IPS-20b (cell line): ENCODE measurements at regions not wholly inside any gene's neighbourhood (a gene's known extent, or its start where the extent isn't known, plus 50 kb on each side); places are given as distances from the start of the nearest gene placed in this dataset.

Experiments used
- H3K27ac ChIP-seq: one replicate; pipeline ENCODE4 v1.5.1; 2013; ENCODE audit warnings: low read length
- H3K27me3 ChIP-seq: 2 replicates; pipeline ENCODE4 v1.6.1; 2013; ENCODE audit warnings: mild to moderate bottlenecking, low read length, inconsistent platforms; ENCODE audit not compliant: insufficient read depth
- H3K36me3 ChIP-seq: 2 replicates; pipeline ENCODE4 v1.6.1; 2013; ENCODE audit warnings: low read depth, mild to moderate bottlenecking, inconsistent platforms, low read length, moderate library complexity; ENCODE audit not compliant: insufficient read depth
- H3K4me1 ChIP-seq: 2 replicates; pipeline ENCODE4 v1.6.1; 2013; ENCODE audit warnings: mild to moderate bottlenecking, control low read depth, inconsistent platforms, low read length, moderate library complexity; ENCODE audit not compliant: insufficient read depth
- H3K4me3 ChIP-seq: 2 replicates; pipeline ENCODE4 v1.5.1; 2013; ENCODE audit warnings: mild to moderate bottlenecking, low read length, inconsistent platforms
- H3K9ac ChIP-seq: 2 replicates; pipeline ENCODE4 v1.6.1; 2013; ENCODE audit warnings: low read depth, mild to moderate bottlenecking, inconsistent platforms, low read length, moderate library complexity
- H3K9me3 ChIP-seq: 2 replicates; pipeline ENCODE4 v1.6.1; 2013; ENCODE audit warnings: mild to moderate bottlenecking, low read depth, low read length, inconsistent platforms; ENCODE audit not compliant: insufficient read depth

GRCh38 chr2:15760232-15760910 is 168.7 kb downstream of the DDX1 start:
- no peaks in the 10 kb centered on the region for H3K4me1 ChIP-seq

DNA sequence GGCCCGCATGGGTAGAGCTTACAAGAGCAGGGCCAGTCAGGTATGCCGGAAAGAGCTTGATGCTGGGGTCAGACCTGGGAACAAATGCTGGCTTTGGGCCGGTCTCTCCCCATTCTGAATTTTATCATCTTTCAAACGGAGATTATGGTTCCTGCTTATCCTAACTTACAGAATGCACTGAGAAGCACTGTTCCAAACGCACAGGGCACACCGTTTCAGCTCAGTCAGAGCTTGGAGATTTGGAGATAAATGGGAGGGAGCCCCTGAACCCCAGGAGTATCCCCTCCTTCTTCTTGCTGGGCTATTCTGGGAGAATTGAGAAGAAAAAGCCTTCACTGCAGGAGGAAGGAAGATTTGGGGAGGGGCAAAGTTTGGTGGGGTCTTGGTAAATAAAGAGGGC is 169.4 kb downstream of the DDX1 start:
- no peak overlapping the region for H3K27ac ChIP-seq
- no peaks in the 10 kb centered on the region for H3K4me1 ChIP-seq
- no peaks in the 10 kb centered on the region for H3K27me3 ChIP-seq
- H3K36me3 ChIP-seq: no peaks in the 10 kb centered on the region
- H3K9ac ChIP-seq: no peak overlapping the region
- no peaks in the 10 kb centered on the region for H3K9me3 ChIP-seq
- H3K4me3 ChIP-seq: no peak overlapping the region

More at GRCh38 chr2:15760232-15760910, 168.7 kb downstream of the DDX1 start:
- H3K36me3 ChIP-seq: no peaks in the 10 kb centered on the region
- H3K4me3 ChIP-seq: no peak overlapping the region
- H3K9me3 ChIP-seq: no peaks in the 10 kb centered on the region
- H3K27me3 ChIP-seq: no peaks in the 10 kb centered on the region
- no peak overlapping the region for H3K9ac ChIP-seq
- no peak overlapping the region for H3K27ac ChIP-seq

DNA sequence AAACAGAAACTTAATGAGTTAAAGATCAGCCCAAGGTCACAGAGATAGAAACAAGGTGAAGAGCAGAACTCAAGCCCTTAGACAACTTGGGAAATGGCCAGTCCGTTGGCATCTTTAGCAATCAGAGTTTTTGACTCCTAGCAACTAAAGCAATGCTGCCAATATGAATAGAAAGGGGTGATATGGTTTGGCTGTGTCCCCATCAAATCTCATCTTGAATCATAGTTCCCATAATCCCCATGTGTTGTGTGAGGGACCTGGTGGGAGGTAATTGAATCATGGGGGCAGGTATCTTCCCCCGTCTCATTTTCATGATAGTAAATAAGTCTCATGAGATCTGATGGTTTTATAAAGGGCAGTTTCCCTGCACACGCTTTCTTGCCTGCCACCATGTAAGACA is 170.2 kb downstream of the DDX1 start:
- Histone ChIP-seq H3K4me1 (no peaks in the 10 kb centered on the region), H3K27me3 (no peaks in the 10 kb centered on the region), H3K36me3 (no peaks in the 10 kb centered on the region), H3K27ac (no peak overlapping the region), H3K9ac (no peak overlapping the region), H3K9me3 (no peaks in the 10 kb centered on the region), H3K4me3 (no peak overlapping the region)

DNA sequence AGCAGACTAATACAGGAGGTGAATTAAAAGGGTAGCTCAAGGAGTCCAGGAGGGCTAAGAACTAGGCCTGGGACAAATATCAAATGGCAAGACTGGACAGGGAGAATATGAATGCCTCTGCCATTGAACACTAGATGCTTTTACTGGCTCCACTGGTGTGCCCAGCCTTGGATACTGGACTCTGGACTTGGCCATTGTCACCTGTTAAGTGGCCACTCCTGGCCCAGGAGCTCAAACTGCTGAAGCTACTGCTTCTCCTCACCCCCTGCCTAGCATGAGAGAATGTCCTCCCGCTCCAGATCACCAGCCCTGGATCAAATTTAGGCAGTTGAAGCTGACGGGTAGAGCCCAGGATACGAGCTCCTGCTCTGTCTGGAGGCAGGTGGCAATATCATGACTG is 170.8 kb downstream of the DDX1 start:
- Histone ChIP-seq H3K9ac (no peak overlapping the region), H3K27me3 (no peaks in the 10 kb centered on the region), H3K4me1 (no peaks in the 10 kb centered on the region), H3K9me3 (no peaks in the 10 kb centered on the region), H3K4me3 (no peak overlapping the region), H3K27ac (no peak overlapping the region), H3K36me3 (no peaks in the 10 kb centered on the region)

DNA sequence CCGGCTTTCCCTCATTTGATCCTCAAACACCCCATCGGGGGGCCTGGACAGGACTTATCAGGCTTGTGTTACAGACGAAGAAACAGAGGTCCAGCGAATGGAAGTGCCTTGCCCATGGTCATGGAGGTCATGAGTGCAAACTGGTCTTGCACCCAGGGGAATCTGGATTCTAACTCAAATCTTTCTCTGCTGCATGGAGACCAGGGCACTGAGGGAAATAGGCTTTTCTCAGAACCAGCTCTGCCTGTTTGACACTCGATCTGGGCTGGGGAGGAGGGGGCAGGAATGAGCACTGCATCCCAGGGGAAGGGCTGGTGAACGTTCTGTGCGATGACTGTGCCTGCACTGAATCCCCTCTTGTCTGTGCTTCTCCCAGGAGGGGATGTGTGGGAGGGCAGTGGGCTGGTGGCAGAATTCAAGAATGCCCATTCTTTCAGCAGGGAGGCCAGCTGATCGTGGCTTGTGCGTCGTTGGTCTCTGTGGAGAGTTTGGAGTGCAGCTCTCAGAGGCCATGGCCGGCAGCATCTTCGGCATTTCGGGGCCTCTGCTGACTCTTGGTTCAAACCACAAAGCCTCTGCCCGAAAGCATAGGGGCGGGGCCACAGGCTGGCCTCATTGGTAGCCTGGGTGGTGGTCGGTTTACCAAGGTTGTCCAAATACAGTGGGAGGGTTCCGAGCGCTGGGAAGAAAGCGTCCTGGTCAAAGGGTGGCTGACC is 171.6 kb downstream of the DDX1 start:
- Histone ChIP-seq H3K4me3 (no peak overlapping the region), H3K27ac (no peak overlapping the region), H3K27me3 (no peaks in the 10 kb centered on the region)

GRCh38 chr2:15763822-15764682 is 172.4 kb downstream of the DDX1 start:
- no peaks in the 10 kb centered on the region for H3K9me3 ChIP-seq
- no peaks in the 10 kb centered on the region for H3K36me3 ChIP-seq
- H3K4me1 ChIP-seq: no peaks in the 10 kb centered on the region
- H3K4me3 ChIP-seq: no peak overlapping the region
- H3K27ac ChIP-seq: no peak overlapping the region
- H3K27me3 ChIP-seq: no peaks in the 10 kb centered on the region
- H3K9ac ChIP-seq: no peak overlapping the region

More for the DNA sequence above, 171.6 kb downstream of the DDX1 start:
- H3K9ac ChIP-seq: no peak overlapping the region
- no peaks in the 10 kb centered on the region for H3K9me3 ChIP-seq
- H3K4me1 ChIP-seq: no peaks in the 10 kb centered on the region
- H3K36me3 ChIP-seq: no peaks in the 10 kb centered on the region

DNA sequence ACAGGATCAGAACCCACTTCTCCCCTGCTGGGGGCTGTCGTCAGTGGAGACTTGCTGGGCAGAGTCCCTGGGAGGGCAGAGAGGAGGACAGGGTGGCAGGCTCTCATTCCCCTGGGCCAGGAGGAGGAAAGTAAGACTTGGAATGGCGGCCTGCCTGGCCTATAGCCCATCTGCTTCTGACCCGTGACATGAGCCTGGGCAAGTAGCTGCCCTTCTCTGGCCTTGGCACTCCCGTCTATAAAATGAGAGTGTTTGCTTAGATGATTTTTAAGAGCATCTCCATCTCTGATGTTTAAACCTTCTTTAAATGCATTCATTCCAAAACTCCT is 173.0 kb downstream of the DDX1 start:
- H3K4me1 ChIP-seq: no peaks in the 10 kb centered on the region
- no peak overlapping the region for H3K27ac ChIP-seq
- H3K9me3 ChIP-seq: no peaks in the 10 kb centered on the region
- H3K4me3 ChIP-seq: no peak overlapping the region
- H3K9ac ChIP-seq: no peak overlapping the region
- H3K27me3 ChIP-seq: no peaks in the 10 kb centered on the region
- H3K36me3 ChIP-seq: no peaks in the 10 kb centered on the region

DNA sequence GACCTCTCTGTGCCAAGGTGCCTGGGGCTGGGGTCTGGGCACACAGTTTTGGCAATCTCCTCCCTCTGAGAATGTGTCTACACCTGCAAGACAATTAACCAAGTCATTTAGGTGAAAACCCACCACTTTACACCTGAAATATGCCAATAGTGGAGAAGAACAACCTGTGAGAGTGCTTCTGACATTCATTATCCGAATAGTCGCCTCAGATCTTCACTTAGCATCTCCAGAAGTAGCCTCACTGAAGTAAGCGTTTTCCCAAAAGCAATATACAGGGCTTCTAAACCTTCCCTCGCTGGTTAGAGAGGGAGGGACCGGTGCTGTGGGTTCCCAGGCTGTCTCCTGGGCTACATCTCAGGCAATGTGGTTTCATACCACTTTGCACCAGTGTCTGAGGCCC is 173.5 kb downstream of the DDX1 start:
- no peaks in the 10 kb centered on the region for H3K4me1 ChIP-seq
- no peaks in the 10 kb centered on the region for H3K27me3 ChIP-seq
- H3K9ac ChIP-seq: no peak overlapping the region
- no peak overlapping the region for H3K4me3 ChIP-seq
- no peak overlapping the region for H3K27ac ChIP-seq
- no peaks in the 10 kb centered on the region for H3K9me3 ChIP-seq
- H3K36me3 ChIP-seq: no peaks in the 10 kb centered on the region

GRCh38 chr2:15765686-15766302 is 174.1 kb downstream of the DDX1 start:
- Histone ChIP-seq H3K4me3 (no peak overlapping the region), H3K9me3 (no peaks in the 10 kb centered on the region), H3K27me3 (no peaks in the 10 kb centered on the region), H3K9ac (no peak overlapping the region), H3K36me3 (no peaks in the 10 kb centered on the region), H3K4me1 (no peaks in the 10 kb centered on the region), H3K27ac (no peak overlapping the region)

- H3K27me3 ChIP-seq: no peaks in the 10 kb centered on the region
- no peak overlapping the region for H3K27ac ChIP-seq
Observed at GRCh38 chr2:15766303-15766861, 174.0 kb upstream of the MYCN start.

DNA sequence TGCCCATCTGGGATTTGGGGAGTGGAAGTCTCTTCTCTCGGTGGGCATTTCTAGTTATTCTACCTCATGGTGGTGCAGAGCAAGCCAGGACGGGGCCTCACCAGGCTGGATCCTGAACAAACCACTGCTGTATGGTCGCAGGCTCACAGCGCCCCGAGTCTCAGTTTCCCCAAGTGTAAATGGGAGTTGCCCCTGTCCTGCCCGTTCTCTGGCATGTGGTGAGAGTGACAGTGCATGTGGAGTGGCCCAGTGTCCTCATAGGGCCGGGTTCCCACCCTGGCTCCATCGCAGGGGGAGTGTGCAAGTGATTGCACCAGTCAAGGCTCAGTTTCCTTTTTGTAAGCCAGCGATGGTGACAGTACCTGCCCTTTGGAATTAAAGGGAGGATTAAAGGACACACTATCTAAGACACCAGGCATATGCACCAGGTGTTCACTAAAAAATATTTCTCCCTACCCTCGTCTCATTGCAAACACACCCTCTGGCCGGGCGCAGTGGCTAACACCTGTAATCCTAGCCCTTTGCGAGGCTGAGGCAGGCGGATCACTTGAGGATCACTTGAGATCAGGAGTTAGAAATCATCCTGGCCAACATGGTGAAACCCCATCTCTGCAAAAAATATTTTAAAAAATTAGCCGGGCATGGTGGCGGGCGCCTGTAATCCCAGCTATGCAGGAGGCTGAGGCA is 173.3 kb upstream of the MYCN start:
- Histone ChIP-seq H3K4me3 (no peak overlapping the region), H3K27me3 (no peaks in the 10 kb centered on the region), H3K36me3 (no peaks in the 10 kb centered on the region), H3K4me1 (no peaks in the 10 kb centered on the region), H3K27ac (no peak overlapping the region), H3K9me3 (no peaks in the 10 kb centered on the region), H3K9ac (no peak overlapping the region)

More at GRCh38 chr2:15766303-15766861, 174.0 kb upstream of the MYCN start:
- Histone ChIP-seq H3K36me3 (no peaks in the 10 kb centered on the region), H3K9me3 (no peaks in the 10 kb centered on the region), H3K4me1 (no peaks in the 10 kb centered on the region), H3K4me3 (no peak overlapping the region), H3K9ac (no peak overlapping the region)
